Right lobe of liver (tissue), 6 donors: ENCODE measurements at regions not wholly inside any gene's neighbourhood (a gene's known extent, or its start where the extent isn't known, plus 50 kb on each side); places are given as distances from the start of the nearest gene placed in this dataset.

Experiments used
- ATAC-seq, 4 donors: fragments of 200-7000 bp; cut with Tn5 transposase; one replicate each; pipeline ENCODE4 v1.9.1; 2020; ENCODE audit warnings: mild to moderate bottlenecking in 4 of 4, moderate library complexity in 4 of 4
- DNase-seq, 3 donors: peaks; one replicate each; pipeline ENCODE4 v3.0.0-alpha.2; 2020
- H3K27ac ChIP-seq, 3 donors: fragments of 200-600 bp; one replicate each; pipeline ENCODE4 v1.8.0; 2022
- H3K27me3 ChIP-seq, 2 donors: fragments of 200-600 bp; one replicate each; pipeline ENCODE4 v1.8.0; 2022
- H3K36me3 ChIP-seq, 4 donors: fragments of 200-600 bp; sonication (generic) in 1 of 4; one replicate each; pipeline versions ENCODE4 v1.5.1 to v1.8.0; 2017 to 2022; ENCODE audit warnings: control low read depth in 1 of 4
- H3K4me1 ChIP-seq, 4 donors: fragments of 200-600 bp; sonication (generic) in 1 of 4; one replicate each; pipeline versions ENCODE4 v1.5.1 to v1.8.0; 2017 to 2022; ENCODE audit warnings: control low read depth in 1 of 4
- H3K4me3 ChIP-seq, 3 donors: fragments of 200-600 bp; one replicate each; pipeline ENCODE4 v1.8.0; 2022
- H3K9me3 ChIP-seq, 4 donors: fragments of 200-600 bp; sonication (generic) in 1 of 4; one replicate each; pipeline versions ENCODE4 v1.5.1 to v1.8.0; 2017 to 2022; ENCODE audit warnings: control low read depth in 1 of 4
- POLR2A ChIP-seq: fragments of 450-650 bp; IDR thresholded peaks from one replicate; pipeline ENCODE4 v1.6.1; 2017; ENCODE audit warnings: antibody characterized with exemption, mild to moderate bottlenecking
- WGBS: methylation state at CpG from one replicate; pipeline ENCODE4 v1.1.6; 2018; ENCODE audit warnings: low coverage, low lambda C conversion rate; ENCODE audit not compliant: insufficient coverage; ENCODE audit errors: missing lambda C conversion rate; 5-methylcytosine and 5-hydroxymethylcytosine counted together
- intact Hi-C, 2 donors: fragments of 100-400 bp; cut with DNase I; formaldehyde crosslinking; loops; one replicate each; pipeline versions ENCODE4 v1.11.2 to v1.14.1; 2022
- TF ChIP-seq, protein P1 (sequence below), 4 donors: fragments of 200-600 bp in 3 of 4; fragments of 450-650 bp in 1 of 4; IDR thresholded peaks; one replicate each; pipeline versions ENCODE4 v1.5.1 to v1.8.0; 2016 to 2022; ENCODE audit warnings: antibody characterized with exemption in 4 of 4, mild to moderate bottlenecking in 2 of 4
- donor health status: DM: no; HTN: yes; CAD: no.
- donor health status: DM: no; HTN: no; CAD: no.
- donor health status: DM: no; HTN: no; CAD: no.
- donor health status: DM: no; HTN: yes; CAD: no.
- donor health status: DM: no; HTN: yes; CAD: no.

DNA sequence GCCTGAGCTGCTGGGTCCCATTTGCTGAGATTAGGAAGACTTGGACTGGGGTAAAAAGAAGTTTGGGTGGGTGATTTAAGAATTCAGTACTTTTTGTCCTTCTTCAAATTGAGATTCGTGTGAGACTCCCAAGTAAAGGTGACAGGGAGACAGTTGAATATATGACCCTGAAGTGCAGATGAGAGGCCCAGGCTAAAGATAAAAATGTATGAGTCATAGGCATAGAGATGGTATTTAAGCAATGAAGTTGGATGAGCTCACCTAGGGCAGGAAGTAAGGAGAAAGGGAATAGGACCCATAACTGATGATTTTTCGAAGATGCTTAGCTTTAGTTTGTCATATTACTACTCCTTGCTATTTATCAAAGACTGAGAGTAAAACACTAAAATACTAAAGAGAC, 255.9 kb upstream of the ADRA1B start:
- Histone ChIP-seq H3K4me1 (no peaks in the 10 kb centered on the region), H3K9me3 (no peaks in the 10 kb centered on the region), H3K36me3 (no peaks in the 10 kb centered on the region), H3K4me3 (no peak overlapping the region), H3K27ac (no peak overlapping the region), H3K27me3 (no peaks in the 10 kb centered on the region)
- intact Hi-C loops: no loop called here
- no peak for TF ChIP-seq POLR2A
- TF ChIP-seq, protein P1, sequence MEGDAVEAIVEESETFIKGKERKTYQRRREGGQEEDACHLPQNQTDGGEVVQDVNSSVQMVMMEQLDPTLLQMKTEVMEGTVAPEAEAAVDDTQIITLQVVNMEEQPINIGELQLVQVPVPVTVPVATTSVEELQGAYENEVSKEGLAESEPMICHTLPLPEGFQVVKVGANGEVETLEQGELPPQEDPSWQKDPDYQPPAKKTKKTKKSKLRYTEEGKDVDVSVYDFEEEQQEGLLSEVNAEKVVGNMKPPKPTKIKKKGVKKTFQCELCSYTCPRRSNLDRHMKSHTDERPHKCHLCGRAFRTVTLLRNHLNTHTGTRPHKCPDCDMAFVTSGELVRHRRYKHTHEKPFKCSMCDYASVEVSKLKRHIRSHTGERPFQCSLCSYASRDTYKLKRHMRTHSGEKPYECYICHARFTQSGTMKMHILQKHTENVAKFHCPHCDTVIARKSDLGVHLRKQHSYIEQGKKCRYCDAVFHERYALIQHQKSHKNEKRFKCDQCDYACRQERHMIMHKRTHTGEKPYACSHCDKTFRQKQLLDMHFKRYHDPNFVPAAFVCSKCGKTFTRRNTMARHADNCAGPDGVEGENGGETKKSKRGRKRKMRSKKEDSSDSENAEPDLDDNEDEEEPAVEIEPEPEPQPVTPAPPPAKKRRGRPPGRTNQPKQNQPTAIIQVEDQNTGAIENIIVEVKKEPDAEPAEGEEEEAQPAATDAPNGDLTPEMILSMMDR (IDR thresholded peaks at IDR 0.05): no peak
- DNase-seq (no peak), ATAC-seq (no peak)
- WGBS: 46% methylated on average over 2 of the region's 2 CpGs

DNA sequence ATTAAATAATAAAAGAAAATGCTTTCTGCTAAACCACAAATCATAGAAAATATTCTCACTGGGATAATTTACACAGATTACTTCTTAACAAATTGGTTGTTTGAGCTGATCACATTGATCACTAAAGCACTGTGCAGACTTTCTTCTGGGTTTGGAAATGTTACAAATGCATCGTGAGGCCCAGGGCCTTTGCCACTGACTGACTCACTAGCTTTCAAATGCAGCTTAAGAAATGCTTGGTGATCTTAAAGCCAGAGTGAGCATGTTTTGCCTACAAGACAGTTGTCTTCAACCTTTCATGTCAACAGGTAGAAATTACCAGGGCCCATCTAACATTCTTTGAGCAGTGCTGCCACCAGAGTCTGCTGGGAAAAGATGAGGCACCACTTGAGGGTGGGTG, 252.3 kb upstream of the ADRA1B start:
- WGBS: 75% methylated on average over 1 of the region's 1 CpG
- Histone ChIP-seq H3K27me3 (no peaks in the 10 kb centered on the region), H3K9me3 (no peaks in the 10 kb centered on the region), H3K36me3 (no peaks in the 10 kb centered on the region), H3K4me1 (no peaks in the 10 kb centered on the region), H3K27ac (no peak overlapping the region), H3K4me3 (no peak overlapping the region)
- ATAC-seq (no peak), DNase-seq (no peak)
- intact Hi-C loops: no loop called here
- no peak for TF ChIP-seq POLR2A
- TF ChIP-seq, protein P1 (IDR thresholded peaks at IDR 0.05): no peak

DNA sequence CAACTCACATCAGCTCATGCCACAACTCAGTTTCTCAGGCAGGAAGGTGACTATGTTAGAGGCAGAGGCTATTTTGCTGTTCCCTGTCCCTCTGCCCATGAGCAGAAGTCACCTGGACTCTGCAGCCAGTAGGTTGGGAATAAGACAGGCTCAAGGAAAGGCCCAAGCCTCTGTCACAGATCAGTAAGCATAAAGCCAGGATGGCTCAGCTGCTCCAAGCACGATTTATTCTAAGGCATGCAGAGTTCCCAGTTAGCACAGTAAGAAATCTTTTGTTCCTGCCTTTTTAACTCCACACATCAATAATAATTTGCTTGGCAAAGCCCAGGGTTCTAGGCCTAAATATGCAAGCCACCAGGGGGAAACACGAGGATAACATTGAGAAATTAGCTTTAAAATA, 249.0 kb upstream of the ADRA1B start:
- H3K27me3 ChIP-seq: no peaks in the 10 kb centered on the region
- no peak overlapping the region for H3K4me3 ChIP-seq
- no peaks in the 10 kb centered on the region for H3K4me1 ChIP-seq
- H3K27ac ChIP-seq: no peak overlapping the region
- no peaks in the 10 kb centered on the region for H3K36me3 ChIP-seq
- ATAC-seq (no peak), DNase-seq (no peak)
- intact Hi-C loops: no loop called here
- TF ChIP-seq, protein P1 (IDR thresholded peaks at IDR 0.05): no peak
- TF ChIP-seq POLR2A: no peak
- WGBS: 56% methylated on average over 2 of the region's 2 CpGs
- H3K9me3 ChIP-seq: no peaks in the 10 kb centered on the region

DNA sequence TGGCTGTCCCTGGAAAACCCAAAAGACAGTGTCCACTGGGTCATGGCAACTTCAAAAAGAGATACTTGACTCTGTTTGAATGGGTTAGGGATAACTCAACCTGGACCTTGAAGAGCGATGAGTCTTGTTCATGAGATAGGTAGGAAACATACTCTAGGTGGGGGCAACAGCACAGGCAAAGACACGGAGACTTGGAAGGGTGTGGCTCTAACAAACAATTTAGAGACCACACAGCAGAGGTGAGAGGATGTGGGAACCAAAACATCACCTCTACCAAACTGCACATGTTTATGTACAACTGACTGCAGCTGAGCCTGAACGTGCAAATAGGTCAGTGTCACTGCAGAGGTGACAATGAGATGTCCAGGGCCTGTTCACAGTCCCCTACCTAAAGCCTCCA, 247.7 kb upstream of the ADRA1B start:
- H3K4me1 ChIP-seq: no peaks in the 10 kb centered on the region
- H3K27me3 ChIP-seq: no peaks in the 10 kb centered on the region
- intact Hi-C loops: no loop called here
- DNase-seq (no peak), ATAC-seq (no peak)
- no peak overlapping the region for H3K27ac ChIP-seq
- TF ChIP-seq, protein P1 (IDR thresholded peaks at IDR 0.05): no peak
- no peak for TF ChIP-seq POLR2A
- H3K9me3 ChIP-seq: no peaks in the 10 kb centered on the region
- WGBS: 64% methylated on average over 2 of the region's 3 CpGs
- H3K36me3 ChIP-seq: no peaks in the 10 kb centered on the region
- H3K4me3 ChIP-seq: no peak overlapping the region

DNA sequence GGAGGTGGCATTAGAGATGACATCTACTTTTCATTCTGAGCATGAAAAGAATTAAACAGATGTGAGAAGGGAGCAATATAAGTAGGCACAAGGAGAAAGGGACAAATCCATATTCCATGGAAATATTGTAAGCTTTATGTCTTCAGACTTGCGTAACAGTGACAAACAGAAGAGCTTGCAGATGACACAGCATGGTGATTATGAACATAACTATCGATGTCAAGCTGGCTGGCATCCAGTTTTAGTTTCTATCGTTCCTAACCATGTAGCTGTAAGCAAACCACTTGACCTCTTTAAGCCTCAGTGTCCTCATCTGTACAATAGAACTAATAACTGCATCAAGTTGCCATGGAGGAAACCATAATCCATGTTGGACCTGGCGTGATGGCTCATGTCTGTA, 246.7 kb upstream of the ADRA1B start:
- no peak for ATAC-seq
- TF ChIP-seq, protein P1 (IDR thresholded peaks at IDR 0.05): no peak
- TF ChIP-seq POLR2A: no peak

More for the DNA sequence above, 246.7 kb upstream of the ADRA1B start:
- Histone ChIP-seq H3K36me3 (no peaks in the 10 kb centered on the region), H3K27me3 (no peaks in the 10 kb centered on the region), H3K4me3 (no peak overlapping the region), H3K9me3 (no peaks in the 10 kb centered on the region), H3K4me1 (no peaks in the 10 kb centered on the region), H3K27ac (no peak overlapping the region)
- DNase-seq: no peak
- WGBS: 66% methylated on average over 4 of the region's 4 CpGs
- intact Hi-C loops: no loop called here
